ENCODE measurements at regions not wholly inside any gene's neighbourhood (a gene's known extent, or its start where the extent isn't known, plus 50 kb on each side); places are given as distances from the start of the nearest gene placed in this dataset.

- no peak overlapping the region for H3K4me3 ChIP-seq (ENCODE audit: low read length)
- TF ChIP-seq CTCF (IDR thresholded peaks at IDR 0.05; ENCODE audit: insufficient read depth, low read depth, low read length, missing control alignments): no peak
- no peak for DNase-seq (ENCODE audit: low read depth)
Measured at GRCh38 chr4:18342847-18343246, 321.3 kb upstream of the LCORL start.

GRCh38 chr4:18321956-18322530, 300.5 kb upstream of the LCORL start:
- DNase-seq (ENCODE audit: low read depth): no peak
- no peak for TF ChIP-seq CTCF (IDR thresholded peaks at IDR 0.05; ENCODE audit: insufficient read depth, low read depth, low read length, missing control alignments)
- no peak overlapping the region for H3K4me3 ChIP-seq (ENCODE audit: low read length)

- no peak overlapping the region for H3K4me3 ChIP-seq (ENCODE audit: low read length)
- no peak for TF ChIP-seq CTCF (IDR thresholded peaks at IDR 0.05; ENCODE audit: insufficient read depth, low read depth, low read length, missing control alignments)
Measured at GRCh38 chr4:18319431-18319830, 297.9 kb upstream of the LCORL start.

GRCh38 chr4:18318682-18319388, 297.3 kb upstream of the LCORL start:
- no peak for TF ChIP-seq CTCF (IDR thresholded peaks at IDR 0.05; ENCODE audit: insufficient read depth, low read depth, low read length, missing control alignments)
- H3K4me3 ChIP-seq (ENCODE audit: low read length): no peak overlapping the region
- DNase-seq (ENCODE audit: low read depth): peak; percentile 9

More at GRCh38 chr4:18319431-18319830, 297.9 kb upstream of the LCORL start:
- DNase-seq (ENCODE audit: low read depth): no peak

- TF ChIP-seq CTCF (IDR thresholded peaks at IDR 0.05; ENCODE audit: insufficient read depth, low read depth, low read length, missing control alignments): no peak
- no peak for DNase-seq (ENCODE audit: low read depth)
- no peak overlapping the region for H3K4me3 ChIP-seq (ENCODE audit: low read length)
Measured at GRCh38 chr4:18314731-18315130, 293.2 kb upstream of the LCORL start.

GRCh38 chr4:18297684-18298083, 276.1 kb upstream of the LCORL start:
- no peak for DNase-seq (ENCODE audit: low read depth)
- H3K4me3 ChIP-seq (ENCODE audit: low read length): no peak overlapping the region
- no peak for TF ChIP-seq CTCF (IDR thresholded peaks at IDR 0.05; ENCODE audit: insufficient read depth, low read depth, low read length, missing control alignments)

GRCh38 chr4:18296411-18296810, 274.9 kb upstream of the LCORL start:
- DNase-seq (ENCODE audit: low read depth): no peak
- no peak for TF ChIP-seq CTCF (IDR thresholded peaks at IDR 0.05; ENCODE audit: insufficient read depth, low read depth, low read length, missing control alignments)
- no peak overlapping the region for H3K4me3 ChIP-seq (ENCODE audit: low read length)
